ENCODE measurements at regions not wholly inside any gene's neighbourhood (a gene's known extent, or its start where the extent isn't known, plus 50 kb on each side); places are given as distances from the start of the nearest gene placed in this dataset.

DNA sequence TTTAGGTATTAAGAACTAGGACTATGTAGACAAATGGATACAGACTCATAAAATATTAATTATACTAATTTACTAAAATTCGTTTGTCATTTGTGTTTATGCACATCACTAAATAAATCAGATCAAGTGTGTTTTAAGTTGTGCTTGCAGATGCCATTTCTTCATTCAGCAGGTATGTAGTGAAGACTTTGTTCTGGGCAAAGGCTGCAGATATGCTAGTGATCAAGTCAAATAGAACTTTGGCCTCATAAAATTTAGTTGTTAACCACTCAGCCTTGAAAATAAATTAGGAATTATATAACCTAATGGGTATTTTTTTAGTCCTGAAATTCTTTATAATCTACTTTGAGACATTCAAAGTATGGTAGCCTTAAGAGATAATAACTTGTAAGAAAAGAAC lies 80.4 kb upstream of the TRPC4 start:
- H3K27me3 Mint-ChIP-seq = no peaks in the 10 kb centered on the region
- ATAC-seq (ENCODE audit: low read depth) (no peak), DNase-seq (no peak)
- intact Hi-C loops (cut with micrococcal nuclease) = no loop called here
- no peaks in the 10 kb centered on the region for H3K4me1 Mint-ChIP-seq
- no peak overlapping the region for H3K4me3 Mint-ChIP-seq
- H3K9me3 Mint-ChIP-seq = peaks cover 8% of the 10 kb centered on the region
- no peak overlapping the region for H3K27ac Mint-ChIP-seq
- ChIA-PET CTCF (no interaction called here), POLR2A (no interaction called here)
- TF ChIP-seq, protein P1, sequence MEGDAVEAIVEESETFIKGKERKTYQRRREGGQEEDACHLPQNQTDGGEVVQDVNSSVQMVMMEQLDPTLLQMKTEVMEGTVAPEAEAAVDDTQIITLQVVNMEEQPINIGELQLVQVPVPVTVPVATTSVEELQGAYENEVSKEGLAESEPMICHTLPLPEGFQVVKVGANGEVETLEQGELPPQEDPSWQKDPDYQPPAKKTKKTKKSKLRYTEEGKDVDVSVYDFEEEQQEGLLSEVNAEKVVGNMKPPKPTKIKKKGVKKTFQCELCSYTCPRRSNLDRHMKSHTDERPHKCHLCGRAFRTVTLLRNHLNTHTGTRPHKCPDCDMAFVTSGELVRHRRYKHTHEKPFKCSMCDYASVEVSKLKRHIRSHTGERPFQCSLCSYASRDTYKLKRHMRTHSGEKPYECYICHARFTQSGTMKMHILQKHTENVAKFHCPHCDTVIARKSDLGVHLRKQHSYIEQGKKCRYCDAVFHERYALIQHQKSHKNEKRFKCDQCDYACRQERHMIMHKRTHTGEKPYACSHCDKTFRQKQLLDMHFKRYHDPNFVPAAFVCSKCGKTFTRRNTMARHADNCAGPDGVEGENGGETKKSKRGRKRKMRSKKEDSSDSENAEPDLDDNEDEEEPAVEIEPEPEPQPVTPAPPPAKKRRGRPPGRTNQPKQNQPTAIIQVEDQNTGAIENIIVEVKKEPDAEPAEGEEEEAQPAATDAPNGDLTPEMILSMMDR (IDR thresholded peaks at IDR 0.05) = no peak
- H3K36me3 Mint-ChIP-seq (ENCODE audit: low read depth) = no peaks in the 10 kb centered on the region

GRCh38 chr13:37947419-37948140 lies 78.0 kb upstream of the TRPC4 start:
- intact Hi-C loops (cut with micrococcal nuclease) = no loop called here
- no peak overlapping the region for H3K4me3 Mint-ChIP-seq
- H3K27ac Mint-ChIP-seq = no peak overlapping the region
- H3K9me3 Mint-ChIP-seq = peaks cover 8% of the 10 kb centered on the region
- no peaks in the 10 kb centered on the region for H3K27me3 Mint-ChIP-seq
- no peak for DNase-seq
- ChIA-PET CTCF (no interaction called here), POLR2A (no interaction called here)
- no peaks in the 10 kb centered on the region for H3K36me3 Mint-ChIP-seq (ENCODE audit: low read depth)
- TF ChIP-seq, protein P1 (IDR thresholded peaks at IDR 0.05) = no peak
- ATAC-seq (ENCODE audit: low read depth) = no peak
- H3K4me1 Mint-ChIP-seq = no peaks in the 10 kb centered on the region

DNA sequence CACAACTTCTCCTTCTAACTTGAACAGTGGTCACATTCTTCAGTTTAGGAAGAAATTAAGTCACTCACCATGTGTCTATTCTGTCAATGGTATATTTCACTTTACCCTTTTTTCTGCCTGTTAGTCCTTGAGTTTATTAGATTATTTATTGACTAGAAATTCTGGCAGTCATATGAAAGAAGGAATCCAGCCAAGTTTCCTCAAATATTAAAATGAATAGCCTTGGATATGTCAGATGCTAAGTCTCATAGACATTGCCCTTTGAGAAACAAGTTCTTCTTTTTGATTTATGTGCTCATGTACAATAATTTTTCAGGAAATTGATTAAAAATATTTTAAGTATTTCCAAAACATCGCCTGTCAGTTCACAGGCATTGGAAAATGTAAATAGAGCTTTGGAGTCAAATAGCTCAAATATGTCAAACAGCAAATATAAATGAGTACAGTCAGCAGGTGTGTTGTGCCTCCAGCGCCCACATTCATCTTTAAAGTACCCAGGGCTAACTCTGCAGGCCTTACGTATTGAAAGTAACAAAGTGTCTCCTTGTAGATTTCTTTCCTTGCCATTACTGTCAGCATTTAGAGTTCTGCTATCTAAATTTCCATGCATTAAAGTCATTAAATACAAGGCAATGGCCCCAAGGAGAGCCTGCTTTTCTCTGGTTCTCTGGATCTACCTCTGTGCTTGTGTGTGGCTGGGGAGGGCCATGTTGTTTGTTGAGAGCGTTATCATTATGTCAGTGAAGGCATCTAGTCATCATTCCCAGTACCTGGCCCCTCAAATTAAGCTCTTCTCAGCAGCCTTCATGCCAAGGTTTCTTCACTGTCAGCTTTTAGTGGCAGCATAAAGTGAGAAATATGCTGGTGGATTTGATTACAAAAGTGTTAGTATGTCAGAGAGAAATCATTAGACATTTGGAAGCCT lies 76.3 kb upstream of the TRPC4 start:
- H3K9me3 Mint-ChIP-seq = no peaks in the 10 kb centered on the region
- no peak for DNase-seq
- CTCF ChIA-PET = no interaction called here
- H3K27me3 Mint-ChIP-seq = no peaks in the 10 kb centered on the region
- H3K36me3 Mint-ChIP-seq (ENCODE audit: low read depth) = no peaks in the 10 kb centered on the region
- H3K4me1 Mint-ChIP-seq = no peaks in the 10 kb centered on the region
- no peak overlapping the region for H3K27ac Mint-ChIP-seq
- POLR2A ChIA-PET = no interaction called here
- H3K4me3 Mint-ChIP-seq = no peak overlapping the region
- no peak for ATAC-seq (ENCODE audit: low read depth)
- TF ChIP-seq, protein P1 (IDR thresholded peaks at IDR 0.05) = no peak
- intact Hi-C loops (cut with micrococcal nuclease) = no loop called here

GRCh38 chr13:37944869-37945442 lies 75.4 kb upstream of the TRPC4 start:
- TF ChIP-seq, protein P1 (IDR thresholded peaks at IDR 0.05) = no peak
- POLR2A ChIA-PET = no interaction called here
- Mint-ChIP-seq H3K4me1 (no peaks in the 10 kb centered on the region), H3K9me3 (no peaks in the 10 kb centered on the region), H3K36me3 (ENCODE audit: low read depth) (no peaks in the 10 kb centered on the region), H3K4me3 (no peak overlapping the region), H3K27ac (no peak overlapping the region), H3K27me3 (no peaks in the 10 kb centered on the region)
- ATAC-seq (ENCODE audit: low read depth) = no peak
- DNase-seq = no peak
- CTCF ChIA-PET = no interaction called here
- intact Hi-C loops (cut with micrococcal nuclease) = no loop called here

All from activated B cell treated with CpG ODN at 0.5 μM for 24 hours (primary cell).